Peyer's patch (tissue), 4 donors: ENCODE measurements at regions not wholly inside any gene's neighbourhood (a gene's known extent, or its start where the extent isn't known, plus 50 kb on each side); places are given as distances from the start of the nearest gene placed in this dataset.

Experiments used
- DNase-seq, 3 donors: peaks; one replicate each; pipeline ENCODE4 v3.0.0-alpha.2; 2017 to 2019
- H3K27ac ChIP-seq, 4 donors: fragments of 200-600 bp; sonication (generic); one replicate each; pipeline ENCODE4 v1.5.1; 2016 to 2019
- H3K27me3 ChIP-seq, 2 donors: fragments of 200-600 bp; sonication (generic); one replicate each; pipeline ENCODE4 v1.5.1; 2019
- H3K36me3 ChIP-seq, 3 donors: fragments of 200-600 bp; sonication (generic); one replicate each; pipeline ENCODE4 v1.5.1; 2016 to 2019
- H3K4me1 ChIP-seq, 4 donors: fragments of 200-600 bp; sonication (generic); one replicate each; pipeline ENCODE4 v1.5.1; 2016 to 2019
- H3K4me3 ChIP-seq, 4 donors: fragments of 200-600 bp; sonication (generic); 1 replicate in 3 of 4; 2 replicates in 1 of 4; pipeline ENCODE4 v1.5.1; 2016 to 2019; ENCODE audit warnings: mild to moderate bottlenecking in 1 of 4
- H3K9me3 ChIP-seq, 4 donors: fragments of 200-600 bp; sonication (generic); one replicate each; pipeline ENCODE4 v1.5.1; 2016 to 2019; ENCODE audit warnings: mild to moderate bottlenecking in 1 of 4
- CTCF ChIP-seq, 6 experiments: fragments of 450-650 bp in 4 of 6; fragments of 200-600 bp in 2 of 6; sonication (generic) in 1 of 6; IDR thresholded peaks; one replicate each; pipeline ENCODE4 v1.5.1; 2017 to 2019; ENCODE audit warnings: antibody characterized with exemption in 6 of 6, mild to moderate bottlenecking in 3 of 6, moderate library complexity in 1 of 6
- POLR2A ChIP-seq, 2 donors: fragments of 450-650 bp; IDR thresholded peaks; one replicate each; pipeline ENCODE4 v1.5.1; 2017; ENCODE audit warnings: antibody characterized with exemption in 2 of 2, mild to moderate bottlenecking in 2 of 2, moderate library complexity in 2 of 2

- Histone ChIP-seq H3K4me1 (no peaks in the 10 kb centered on the region), H3K27me3 (no peaks in the 10 kb centered on the region), H3K9me3 (no peaks in the 10 kb centered on the region), H3K27ac (no peak overlapping the region), H3K36me3 (peaks cover 0 to 7% (median 0%) of the 10 kb centered on the region in 3 donors), H3K4me3 (no peak overlapping the region)
- TF ChIP-seq CTCF (IDR thresholded peaks at IDR 0.05) (no peak), POLR2A (IDR thresholded peaks at IDR 0.05) (no peak)
- no peak for DNase-seq
Observed at GRCh38 chr14:71511152-71511551, 421.1 kb upstream of the RGS6 start.

GRCh38 chr14:71514941-71515919 lies 417.0 kb upstream of the RGS6 start:
- H3K9me3 ChIP-seq = no peaks in the 10 kb centered on the region
- no peak for DNase-seq
- TF ChIP-seq CTCF (IDR thresholded peaks at IDR 0.05) (no peak), POLR2A (IDR thresholded peaks at IDR 0.05) (no peak)
- H3K27ac ChIP-seq = no peak overlapping the region
- H3K4me1 ChIP-seq = no peaks in the 10 kb centered on the region
- no peaks in the 10 kb centered on the region for H3K27me3 ChIP-seq
- peaks cover 0 to 7% (median 0%) of the 10 kb centered on the region in 3 donors for H3K36me3 ChIP-seq
- no peak overlapping the region for H3K4me3 ChIP-seq

GRCh38 chr14:71521238-71522135 lies 410.7 kb upstream of the RGS6 start:
- no peak overlapping the region for H3K4me3 ChIP-seq
- no peaks in the 10 kb centered on the region for H3K27me3 ChIP-seq
- H3K9me3 ChIP-seq = no peaks in the 10 kb centered on the region
- H3K4me1 ChIP-seq = no peaks in the 10 kb centered on the region
- TF ChIP-seq POLR2A (IDR thresholded peaks at IDR 0.05) (no peak), CTCF (IDR thresholded peaks at IDR 0.05) (no peak)
- no peak overlapping the region for H3K27ac ChIP-seq
- DNase-seq = no peak
- H3K36me3 ChIP-seq = no peaks in the 10 kb centered on the region

- Histone ChIP-seq H3K36me3 (no peaks in the 10 kb centered on the region), H3K4me1 (no peaks in the 10 kb centered on the region), H3K27me3 (no peaks in the 10 kb centered on the region), H3K27ac (no peak overlapping the region), H3K4me3 (no peak overlapping the region), H3K9me3 (no peaks in the 10 kb centered on the region)
- TF ChIP-seq CTCF (IDR thresholded peaks at IDR 0.05) = no peak
- no peak for TF ChIP-seq POLR2A (IDR thresholded peaks at IDR 0.05)
- no peak for DNase-seq
Observed at GRCh38 chr14:71523630-71524319, 408.5 kb upstream of the RGS6 start.

GRCh38 chr14:71524320-71524982 lies 407.8 kb upstream of the RGS6 start:
- Histone ChIP-seq H3K4me1 (no peaks in the 10 kb centered on the region), H3K27ac (no peak overlapping the region), H3K36me3 (no peaks in the 10 kb centered on the region), H3K9me3 (no peaks in the 10 kb centered on the region), H3K4me3 (no peak overlapping the region), H3K27me3 (no peaks in the 10 kb centered on the region)
- TF ChIP-seq CTCF (IDR thresholded peaks at IDR 0.05) (no peak), POLR2A (IDR thresholded peaks at IDR 0.05) (no peak)
- no peak for DNase-seq
